H1 (cell line): ENCODE measurements at regions not wholly inside any gene's neighbourhood (a gene's known extent, or its start where the extent isn't known, plus 50 kb on each side); places are given as distances from the start of the nearest gene placed in this dataset.

ENCODE experiments used
- CHD7 ChIP-seq: fragments of 300-600 bp; sonication (generic); IDR thresholded peaks from 2 replicates; pipeline ENCODE4 v1.7.1; 2012; ENCODE audit warnings: low read length, moderate library complexity, mild to moderate bottlenecking, inconsistent platforms; ENCODE audit not compliant: insufficient replicate concordance
- E2F6 ChIP-seq: IDR thresholded peaks from 2 replicates; pipeline ENCODE4 v1.6.1; 2012; ENCODE audit warnings: inconsistent platforms
- MAX ChIP-seq: IDR thresholded peaks from 2 replicates; pipeline ENCODE4 v1.6.1; 2012; ENCODE audit warnings: inconsistent platforms
- NANOG ChIP-seq: IDR thresholded peaks from 2 replicates; pipeline ENCODE4 v1.6.1; 2011; ENCODE audit warnings: low read length, low read depth, mild to moderate bottlenecking, inconsistent platforms; ENCODE audit not compliant: insufficient read depth, poor library complexity, severe bottlenecking
- NRF1 ChIP-seq: IDR thresholded peaks from 2 replicates; pipeline ENCODE4 v1.6.1; 2011; ENCODE audit warnings: mild to moderate bottlenecking, low read depth, low read length, improper control_type of control experiment
- RNF2 ChIP-seq: fragments of 200-900, 300-1000 bp; sonication (generic); IDR thresholded peaks from 2 replicates; pipeline ENCODE4 v1.7.1; 2016; ENCODE audit warnings: borderline replicate concordance, low read depth, mild to moderate bottlenecking, antibody characterized with exemption, low read length; ENCODE audit not compliant: poor library complexity, severe bottlenecking; ENCODE audit errors: missing control alignments
- RXRA ChIP-seq: IDR thresholded peaks from 2 replicates; pipeline ENCODE4 v1.6.1; 2011; ENCODE audit warnings: low read depth, mild to moderate bottlenecking, low read length, moderate library complexity; ENCODE audit not compliant: insufficient read depth
- TAF1 ChIP-seq: IDR thresholded peaks from 2 replicates; pipeline ENCODE4 v1.6.1; 2011; ENCODE audit warnings: mild to moderate bottlenecking, low read depth, low read length
- TBP ChIP-seq: IDR thresholded peaks from 2 replicates; pipeline ENCODE4 v1.6.1; 2011; ENCODE audit warnings: low read depth, low read length, improper control_type of control experiment

GRCh38 chr16:26930786-26931581, 135.7 kb upstream of the C16orf82 start (continued):
- TF ChIP-seq CHD7 (no peak), RXRA (no peak), TBP (no peak), MAX (no peak), NRF1 (no peak), RNF2 (no peak), E2F6 (no peak), NANOG (no peak), TAF1 (no peak)
